ENCODE measurements at regions not wholly inside any gene's neighbourhood (a gene's known extent, or its start where the extent isn't known, plus 50 kb on each side); places are given as distances from the start of the nearest gene placed in this dataset.
"Not testable (repeated sequence)": the region's sequence is repeated elsewhere in the genome, so short reads cannot be mapped to it uniquely, and the experiment has no call there.

DNA sequence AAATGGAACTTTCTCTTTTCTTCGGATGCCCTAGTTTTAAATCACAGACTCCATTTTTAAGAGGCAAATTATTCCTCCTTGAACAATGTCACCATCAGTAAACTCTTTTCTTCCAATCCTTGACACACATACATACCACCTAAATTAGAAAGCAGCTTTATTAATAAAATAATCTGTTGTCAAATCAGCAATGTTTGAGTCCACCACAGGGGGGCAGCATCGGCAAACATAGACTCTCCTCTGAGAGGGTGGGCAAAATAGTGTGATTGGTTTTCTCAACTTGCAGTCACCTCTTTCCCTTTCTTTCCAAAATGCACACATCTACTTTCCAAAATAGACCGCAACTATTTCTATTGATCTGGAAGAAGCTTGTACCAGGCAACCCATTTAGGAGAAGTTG, 438.4 kb upstream of the OR4E1 start:
- no peaks in the 10 kb centered on the region for H3K27me3 ChIP-seq (ENCODE audit: low read depth)
- no peak for ATAC-seq
- no peaks in the 10 kb centered on the region for H3K36me3 ChIP-seq

GRCh38 chr14:22107753-22108152, 434.1 kb upstream of the OR4E1 start:
- Histone ChIP-seq H3K27me3 (ENCODE audit: low read depth) (no peaks in the 10 kb centered on the region), H3K27ac (no peak overlapping the region), H3K9me3 (no peaks in the 10 kb centered on the region), H3K36me3 (no peaks in the 10 kb centered on the region), H3K4me3 (no peak overlapping the region), H3K4me1 (no peaks in the 10 kb centered on the region)
- ATAC-seq (no peak), DNase-seq (no peak)
- intact Hi-C loops (cut with DNase I): no loop called here
- TF ChIP-seq CTCF (IDR thresholded peaks at IDR 0.05): no peak

More for the DNA sequence above, 438.4 kb upstream of the OR4E1 start:
- intact Hi-C loops (cut with DNase I): no loop called here
- no peak for DNase-seq
- Histone ChIP-seq H3K4me3 (no peak overlapping the region), H3K9me3 (no peaks in the 10 kb centered on the region), H3K4me1 (no peaks in the 10 kb centered on the region), H3K27ac (no peak overlapping the region)
- TF ChIP-seq CTCF (IDR thresholded peaks at IDR 0.05): peak; percentile 27

DNA sequence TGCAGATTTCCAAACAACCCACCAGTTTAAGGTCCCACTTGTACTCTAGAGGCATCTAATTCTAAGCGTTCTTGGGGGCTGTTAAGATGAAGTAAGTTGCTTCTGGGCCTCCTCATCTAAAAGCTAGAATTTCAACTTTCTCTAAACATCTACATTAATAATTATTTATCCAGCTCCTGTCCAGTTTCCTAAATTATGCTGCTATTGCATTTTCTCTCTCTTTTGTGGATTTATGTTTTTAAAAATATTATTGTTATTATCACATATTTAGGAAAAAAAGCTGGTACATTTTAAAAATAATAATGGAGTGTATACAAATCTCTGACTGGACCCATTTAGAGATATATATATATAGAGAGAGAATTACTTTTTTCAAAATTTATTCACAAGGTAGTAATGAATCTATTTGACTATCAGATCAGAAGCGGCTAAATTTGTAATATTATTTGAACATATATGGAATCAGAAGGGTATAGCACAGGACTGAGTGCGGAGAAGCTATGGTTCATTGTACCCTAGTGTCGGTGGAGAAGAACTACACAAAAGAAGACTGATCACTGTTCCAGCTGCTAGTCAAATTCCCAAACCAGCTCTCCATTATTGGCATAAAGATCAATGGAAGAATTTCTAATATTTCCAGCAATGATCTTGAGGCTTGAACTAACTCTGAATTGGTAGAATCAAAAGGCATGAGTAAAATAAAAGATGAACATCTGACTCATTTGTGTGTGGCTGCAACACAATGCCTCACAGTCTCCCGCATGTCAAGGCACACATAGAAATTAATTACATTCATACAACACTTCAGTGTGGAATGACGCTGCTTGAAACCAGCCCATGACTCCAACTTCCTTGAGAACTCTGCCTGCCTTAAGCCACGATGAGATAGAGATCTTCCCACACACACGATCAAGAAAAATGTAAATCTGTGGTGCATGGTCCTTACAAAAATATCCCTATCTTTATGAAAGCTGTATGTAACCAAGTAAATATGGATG, 433.4 kb upstream of the OR4E1 start:
- Histone ChIP-seq H3K27ac (no peak overlapping the region), H3K36me3 (no peaks in the 10 kb centered on the region), H3K4me3 (no peak overlapping the region), H3K4me1 (no peaks in the 10 kb centered on the region), H3K9me3 (no peaks in the 10 kb centered on the region), H3K27me3 (ENCODE audit: low read depth) (no peaks in the 10 kb centered on the region)
- ATAC-seq (no peak), DNase-seq (no peak)
- intact Hi-C loops (cut with DNase I): no loop called here
- TF ChIP-seq CTCF (IDR thresholded peaks at IDR 0.05): no peak

- no peak overlapping the region for H3K4me3 ChIP-seq
- TF ChIP-seq CTCF (IDR thresholded peaks at IDR 0.05): no peak
- DNase-seq (no peak), ATAC-seq (no peak)
- no peaks in the 10 kb centered on the region for H3K27me3 ChIP-seq (ENCODE audit: low read depth)
- intact Hi-C loops (cut with DNase I): no loop called here
- no peak overlapping the region for H3K27ac ChIP-seq
- no peaks in the 10 kb centered on the region for H3K36me3 ChIP-seq
- no peaks in the 10 kb centered on the region for H3K4me1 ChIP-seq
- H3K9me3 ChIP-seq: no peaks in the 10 kb centered on the region
These were observed 432.0 kb upstream of the OR4E1 start for GRCh38 chr14:22105624-22106006.

- ATAC-seq: no peak
- no peak for TF ChIP-seq CTCF (IDR thresholded peaks at IDR 0.05)
- DNase-seq: no peak
- H3K27me3 ChIP-seq (ENCODE audit: low read depth): no peaks in the 10 kb centered on the region
- no peaks in the 10 kb centered on the region for H3K36me3 ChIP-seq
- H3K4me1 ChIP-seq: no peaks in the 10 kb centered on the region
- H3K4me3 ChIP-seq: no peak overlapping the region
- no peaks in the 10 kb centered on the region for H3K9me3 ChIP-seq
- no peak overlapping the region for H3K27ac ChIP-seq
- intact Hi-C loops (cut with DNase I): no loop called here
These were observed 431.5 kb upstream of the OR4E1 start for GRCh38 chr14:22105006-22105623.

DNA sequence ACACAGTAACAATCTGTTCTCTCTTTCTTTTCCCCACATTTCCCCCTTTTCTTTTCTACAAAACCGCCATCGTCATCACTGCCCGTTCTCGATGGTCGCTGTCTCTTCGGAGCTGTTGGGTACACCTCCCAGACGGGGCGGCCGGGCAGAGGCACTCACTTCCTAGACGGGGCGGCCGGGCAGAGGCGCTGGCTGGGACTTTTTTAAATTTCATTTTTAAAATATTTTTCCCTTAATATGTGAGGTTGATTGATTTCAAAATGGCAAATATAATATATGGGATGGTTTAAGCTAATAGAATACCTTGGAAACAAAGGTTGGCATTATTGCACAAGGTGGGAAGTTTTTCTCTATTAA, 427.1 kb upstream of the OR4E1 start:
- DNase-seq; ATAC-seq; H3K4me3 ChIP-seq; H3K9me3 ChIP-seq; H3K4me1 ChIP-seq; H3K27ac ChIP-seq; intact Hi-C loops (cut with DNase I); H3K36me3 ChIP-seq; H3K27me3 ChIP-seq (ENCODE audit: low read depth): not testable (repeated sequence)
